H1 (cell line): ENCODE measurements at regions not wholly inside any gene's neighbourhood (a gene's known extent, or its start where the extent isn't known, plus 50 kb on each side); places are given as distances from the start of the nearest gene placed in this dataset.

ENCODE experiments used
- ASH2L ChIP-seq: fragments of 200-600, 300-600 bp; sonication (generic); IDR thresholded peaks from one replicate; pipeline ENCODE4 v1.7.1; 2017; ENCODE audit warnings: low read length
- EGR1 ChIP-seq: IDR thresholded peaks from 2 replicates; pipeline ENCODE4 v1.6.1; 2011; ENCODE audit warnings: low read depth, low read length, borderline replicate concordance
- JUND ChIP-seq: IDR thresholded peaks from 2 replicates; pipeline ENCODE4 v1.6.1; 2011; ENCODE audit warnings: mild to moderate bottlenecking, improper control_type of control experiment, low read length
- KDM4A ChIP-seq: IDR thresholded peaks from one replicate; pipeline ENCODE4 v1.7.1; 2012; ENCODE audit warnings: low read depth, mild to moderate bottlenecking, moderate library complexity, low read length, inconsistent platforms; ENCODE audit not compliant: severe bottlenecking
- NRF1 ChIP-seq: IDR thresholded peaks from 2 replicates; pipeline ENCODE4 v1.6.1; 2011; ENCODE audit warnings: mild to moderate bottlenecking, low read depth, low read length, improper control_type of control experiment
- RXRA ChIP-seq: IDR thresholded peaks from 2 replicates; pipeline ENCODE4 v1.6.1; 2011; ENCODE audit warnings: low read depth, mild to moderate bottlenecking, low read length, moderate library complexity; ENCODE audit not compliant: insufficient read depth
- TAF1 ChIP-seq: IDR thresholded peaks from 2 replicates; pipeline ENCODE4 v1.6.1; 2011; ENCODE audit warnings: mild to moderate bottlenecking, low read depth, low read length
- TBP ChIP-seq: IDR thresholded peaks from 2 replicates; pipeline ENCODE4 v1.6.1; 2011; ENCODE audit warnings: low read depth, low read length, improper control_type of control experiment

- TF ChIP-seq TBP (no peak), NRF1 (no peak), TAF1 (no peak), JUND (no peak), EGR1 (no peak), KDM4A (no peak), RXRA (no peak), ASH2L (no peak)
- TF ChIP-seq, all 59 proteins: peak for 0
Observed at GRCh38 chrX:22349116-22349515, 76.4 kb downstream of the CBLL2 start (continued).
